H1 (cell line): ENCODE measurements at regions not wholly inside any gene's neighbourhood (a gene's known extent, or its start where the extent isn't known, plus 50 kb on each side); places are given as distances from the start of the nearest gene placed in this dataset.

Source experiments
- CTCF ChIA-PET: fragments of 300-600 bp; sonication (Branson Sonifier 250); formaldehyde crosslinking; loops from one replicate; lab custom pipeline; 2021; ENCODE audit not compliant: partially characterized antibody; lab: Charles Lee
- POLR2A ChIA-PET: fragments of 300-600 bp; sonication (Branson Sonifier 250); formaldehyde crosslinking; loops from one replicate; lab custom pipeline; 2021; ENCODE audit warnings: inconsistent platforms; ENCODE audit not compliant: partially characterized antibody; lab: Charles Lee
- DNase-seq, 2 experiments: peaks; one replicate each; pipeline versions ENCODE4 v3.0.0 to v3.0.0-alpha.2; 2010 to 2022; ENCODE audit warnings: low spot score in 2 of 2, low read depth in 1 of 2, mixed read lengths in 1 of 2
- FAIRE-seq: peaks from 2 replicates; lab custom pipeline; 2011; peaks lifted over from hg19 to GRCh38; lab: Jason Lieb, UNC
- H2AFZ ChIP-seq: 2 replicates; pipeline ENCODE4 v1.8.1; 2012; ENCODE audit warnings: low read length, inconsistent platforms
- H2AK5ac ChIP-seq: 2 replicates; pipeline ENCODE4 v1.6.1; 2013; ENCODE audit warnings: low read depth, low read length
- H2BK120ac ChIP-seq: replicated peaks from 2 replicates; pipeline ENCODE3; 2013; ENCODE audit warnings: low read depth, low read length, inconsistent platforms
- H2BK12ac ChIP-seq: 2 replicates; pipeline ENCODE4 v1.6.1; 2013; ENCODE audit warnings: low read depth, low read length
- H2BK15ac ChIP-seq: 2 replicates; pipeline ENCODE4 v1.6.1; 2013; ENCODE audit warnings: low read length
- H2BK20ac ChIP-seq: 2 replicates; pipeline ENCODE4 v1.6.1; 2013; ENCODE audit warnings: low read length
- H2BK5ac ChIP-seq: 2 replicates; pipeline ENCODE4 v1.6.1; 2013; ENCODE audit warnings: low read depth, low read length
- H3K14ac ChIP-seq: 2 replicates; pipeline ENCODE4 v1.6.1; 2013; ENCODE audit warnings: inconsistent platforms; ENCODE audit not compliant: insufficient read length
- H3K18ac ChIP-seq: 2 replicates; pipeline ENCODE4 v1.6.1; 2013; ENCODE audit warnings: low read length; ENCODE audit errors: extremely low read depth
- H3K23ac ChIP-seq: 2 replicates; pipeline ENCODE4 v1.6.1; 2013; ENCODE audit warnings: inconsistent platforms; ENCODE audit not compliant: insufficient read length
- H3K23me2 ChIP-seq: 2 replicates; pipeline ENCODE4 v1.6.1; 2013; ENCODE audit warnings: low read depth, low read length
- H3K27ac ChIP-seq: 2 replicates; pipeline ENCODE4 v1.6.1; 2011; ENCODE audit warnings: low read depth, low read length, inconsistent platforms
- H3K27me3 ChIP-seq, 4 experiments: replicated peaks in 1 of 4; 1 replicate in 1 of 4; 2 replicates in 3 of 4; pipeline versions ENCODE4 v1.6.1 to v1.8.1; 2011 to 2013; ENCODE audit warnings: low read length in 3 of 4, mild to moderate bottlenecking in 3 of 4, inconsistent platforms in 2 of 4, mixed read lengths in 2 of 4, moderate library complexity in 1 of 4; ENCODE audit not compliant: control insufficient read depth in 3 of 4, insufficient read depth in 3 of 4; ENCODE audit errors: extremely low read depth in 1 of 4
- H3K36me3 ChIP-seq, 4 experiments: 2 replicates each; pipeline versions ENCODE4 v1.6.1 to v1.8.1; 2011 to 2013; ENCODE audit warnings: mild to moderate bottlenecking in 4 of 4, low read length in 3 of 4, moderate library complexity in 2 of 4, control low read depth in 1 of 4, inconsistent platforms in 1 of 4; ENCODE audit not compliant: insufficient read depth in 4 of 4, control insufficient read depth in 2 of 4
- H3K4ac ChIP-seq: replicated peaks from 2 replicates; pipeline ENCODE3; 2013; ENCODE audit warnings: low read length, low read depth, mixed read lengths, inconsistent platforms; ENCODE audit not compliant: insufficient read length
- H3K4me1 ChIP-seq, 4 experiments: replicated peaks in 1 of 4; 1 replicate in 1 of 4; 2 replicates in 3 of 4; pipeline versions ENCODE4 v1.6.1 to v1.8.1; 2011 to 2013; ENCODE audit warnings: low read length in 3 of 4, inconsistent platforms in 2 of 4, mixed read lengths in 1 of 4; ENCODE audit not compliant: insufficient read depth in 4 of 4, control insufficient read depth in 3 of 4
- H3K4me2 ChIP-seq, 2 experiments: 2 replicates each; pipeline versions ENCODE4 v1.6.1 to v1.8.1; 2011 to 2013; ENCODE audit warnings: low read depth in 2 of 2, low read length in 2 of 2, control low read depth in 1 of 2, inconsistent platforms in 1 of 2, mild to moderate bottlenecking in 1 of 2; ENCODE audit not compliant: insufficient read depth in 1 of 2
- H3K4me3 ChIP-seq, 4 experiments: fragments of 200-600, 300-600 bp in 1 of 4; sonication (generic), shearing (Covaris generic), sonication (Bioruptor Twin) in 1 of 4; 2 replicates each; pipeline versions ENCODE4 v1.5.1 to v1.8.1; 2011 to 2016; ENCODE audit warnings: low read length in 4 of 4, low read depth in 3 of 4, control low read depth in 2 of 4, inconsistent platforms in 2 of 4, mild to moderate bottlenecking in 2 of 4, mixed read lengths in 1 of 4, moderate library complexity in 1 of 4; ENCODE audit not compliant: insufficient read depth in 2 of 4; ENCODE audit errors: extremely low read depth in 1 of 4
- H3K56ac ChIP-seq: replicated peaks from 2 replicates; pipeline ENCODE3; 2013; ENCODE audit warnings: low read depth, mild to moderate bottlenecking, mixed read lengths, low read length, inconsistent platforms; ENCODE audit not compliant: insufficient read length
- H3K79me1 ChIP-seq: 2 replicates; pipeline ENCODE4 v1.6.1; 2013; ENCODE audit warnings: low read depth, low read length, control low read depth
- H3K79me2 ChIP-seq, 2 experiments: 2 replicates each; pipeline versions ENCODE4 v1.6.1 to v1.8.1; 2012 to 2013; ENCODE audit warnings: low read length in 2 of 2, mild to moderate bottlenecking in 2 of 2, inconsistent platforms in 1 of 2; ENCODE audit not compliant: insufficient read depth in 2 of 2, control insufficient read depth in 1 of 2
- H3K9ac ChIP-seq, 4 experiments: replicated peaks in 1 of 4; 1 replicate in 1 of 4; 2 replicates in 3 of 4; pipeline versions ENCODE4 v1.6.1 to v1.8.1; 2011 to 2013; ENCODE audit warnings: low read depth in 3 of 4, low read length in 3 of 4, control low read depth in 2 of 4, mild to moderate bottlenecking in 2 of 4, moderate library complexity in 2 of 4, inconsistent platforms in 1 of 4; ENCODE audit errors: extremely low read depth in 1 of 4
- H3K9me3 ChIP-seq, 2 experiments: 2 replicates each; pipeline versions ENCODE4 v1.6.1 to v1.8.1; 2012 to 2013; ENCODE audit warnings: mild to moderate bottlenecking in 2 of 2, moderate library complexity in 2 of 2, control low read depth in 1 of 2, inconsistent platforms in 1 of 2, low read depth in 1 of 2, low read length in 1 of 2, mixed read lengths in 1 of 2; ENCODE audit not compliant: insufficient read depth in 2 of 2
- H4K20me1 ChIP-seq, 2 experiments: replicated peaks in 1 of 2; 2 replicates each; pipeline versions ENCODE3 to v1.8.1; 2011 to 2013; ENCODE audit warnings: inconsistent platforms in 2 of 2, low read length in 2 of 2, mild to moderate bottlenecking in 1 of 2; ENCODE audit not compliant: insufficient read depth in 2 of 2, control insufficient read depth in 1 of 2
- H4K5ac ChIP-seq: 2 replicates; pipeline ENCODE4 v1.6.1; 2013; ENCODE audit warnings: low read length, low read depth, mixed read lengths, inconsistent platforms; ENCODE audit not compliant: insufficient read length
- H4K8ac ChIP-seq: 2 replicates; pipeline ENCODE4 v1.8.0; 2013; ENCODE audit warnings: mild to moderate bottlenecking, moderate library complexity, low read length, inconsistent platforms; ENCODE audit not compliant: insufficient read depth; ENCODE audit errors: extremely low read depth
- H4K91ac ChIP-seq: replicated peaks from 2 replicates; pipeline ENCODE3; 2013; ENCODE audit warnings: low read length, mixed read lengths, inconsistent platforms; ENCODE audit not compliant: insufficient read length
- KDM4A ChIP-seq: IDR thresholded peaks from one replicate; pipeline ENCODE4 v1.7.1; 2012; ENCODE audit warnings: low read depth, mild to moderate bottlenecking, moderate library complexity, low read length, inconsistent platforms; ENCODE audit not compliant: severe bottlenecking
- RAD21 ChIP-seq, 2 experiments: IDR thresholded peaks in 1 of 2; conservative IDR thresholded peaks in 1 of 2; 2 replicates each; pipeline ENCODE4 v1.6.1; 2011; ENCODE audit warnings: low read depth in 2 of 2, low read length in 2 of 2, improper control_type of control experiment in 1 of 2, inconsistent platforms in 1 of 2, mild to moderate bottlenecking in 1 of 2, moderate library complexity in 1 of 2
- TEAD4 ChIP-seq: IDR thresholded peaks from 2 replicates; pipeline ENCODE4 v1.6.1; 2012; ENCODE audit warnings: low read depth, low read length, inconsistent platforms, mixed read lengths
- WGBS, 2 experiments: shearing (Covaris generic) in 1 of 2; methylation state at CpG; one replicate each; pipeline versions ENCODE4 v1.1.6 to v1.1.7; 2013 to 2015; ENCODE audit warnings: low lambda C conversion rate in 2 of 2, mixed read lengths in 2 of 2, inconsistent platforms in 1 of 2, low coverage in 1 of 2, missing lambda C conversion rate in 1 of 2; ENCODE audit not compliant: insufficient replicate concordance in 2 of 2, insufficient coverage in 1 of 2, insufficient read length in 1 of 2; ENCODE audit errors: extremely low coverage in 1 of 2, missing lambda C conversion rate in 1 of 2; 5-methylcytosine and 5-hydroxymethylcytosine counted together

DNA sequence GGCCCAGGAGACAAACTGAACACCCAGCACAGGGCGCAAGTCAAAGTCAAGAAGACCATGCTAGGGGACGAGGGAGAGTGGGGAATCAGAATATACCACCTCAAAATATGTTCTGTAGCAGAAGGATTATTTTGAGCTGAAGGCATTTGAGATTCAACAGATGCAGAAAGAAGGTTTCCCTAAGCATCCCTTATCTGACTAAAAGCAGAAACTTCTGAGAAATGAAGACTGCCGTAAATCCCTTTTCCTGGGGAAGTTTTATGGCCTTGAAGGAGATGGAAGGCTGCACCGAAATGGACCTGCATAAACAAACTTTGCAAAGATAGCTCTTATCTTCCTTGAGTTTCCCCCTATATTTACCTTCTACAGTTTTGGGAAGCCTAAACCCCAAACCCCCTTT lies 72.8 kb downstream of the PTTG1 start:
- H3K79me2 ChIP-seq: no peaks in the 10 kb centered on the region
- H2AFZ ChIP-seq: 0 out of 2 replicates have a peak overlapping the region, but pooled peaks have one; percentile 62
- no peak overlapping the region for H3K18ac ChIP-seq
- H2BK15ac ChIP-seq: no peak overlapping the region
- H3K9me3 ChIP-seq: no peaks in the 10 kb centered on the region
- H3K4me3 ChIP-seq: no peak overlapping the region
- no peak overlapping the region for H2BK20ac ChIP-seq
- TF ChIP-seq KDM4A: no peak
- TF ChIP-seq RAD21 (IDR thresholded peaks at IDR 0.05 in 1 of 2, conservative IDR thresholded peaks at IDR 0.05 in 1 of 2; ENCODE audit: low read depth in 2 of 2, low read length in 2 of 2): no peak
- no peak for TF ChIP-seq TEAD4
- no peaks in the 10 kb centered on the region for H3K4me1 ChIP-seq
- 95% methylated on average over 4 of the region's 4 CpGs; no CpG with 5 or more reads in 1 of the 2 experiments for WGBS, 2 experiments
- no peak overlapping the region for H2BK12ac ChIP-seq
- FAIRE-seq (no peak), DNase-seq (no peak)
- no peak overlapping the region for H2BK120ac ChIP-seq
- H4K91ac ChIP-seq: no peak overlapping the region
- POLR2A ChIA-PET: interaction anchor here (0.8 to 1.4 kb wide), 2 partner anchors 11 to 17 kb away, joined by 3 read pairs; no protein-coding TSS in a partner anchor
- no peak overlapping the region for H3K9ac ChIP-seq
- H3K14ac ChIP-seq: no peak overlapping the region
- peak overlapping the region; percentile 53 for H3K56ac ChIP-seq
- H2AK5ac ChIP-seq: no peak overlapping the region
- H4K5ac ChIP-seq: no peak overlapping the region
- H2BK5ac ChIP-seq: no peak overlapping the region
- no peak overlapping the region for H3K27ac ChIP-seq
- H3K4ac ChIP-seq: no peak overlapping the region
- H4K8ac ChIP-seq: no peak overlapping the region
- no peak overlapping the region for H3K4me2 ChIP-seq
- no peaks in the 10 kb centered on the region for H3K27me3 ChIP-seq
- no peak overlapping the region for H3K23ac ChIP-seq
- CTCF ChIA-PET: interaction anchor here (1.2 to 2.0 kb wide), 3 partner anchors 14 to 56 kb away, joined by 3 to 6 read pairs (median 3); no protein-coding TSS in a partner anchor
- H3K79me1 ChIP-seq: no peaks in the 10 kb centered on the region
- no peaks in the 10 kb centered on the region for H4K20me1 ChIP-seq
- no peaks in the 10 kb centered on the region for H3K23me2 ChIP-seq
- H3K36me3 ChIP-seq: no peaks in the 10 kb centered on the region
